GM12873 (cell line): ENCODE measurements at regions not wholly inside any gene's neighbourhood (a gene's known extent, or its start where the extent isn't known, plus 50 kb on each side); places are given as distances from the start of the nearest gene placed in this dataset.

Experiments used
- TF ChIP-seq, protein P1 (sequence below): IDR thresholded peaks from 2 replicates; pipeline ENCODE4 v1.5.1; 2012; ENCODE audit warnings: low read depth, mild to moderate bottlenecking, moderate library complexity, low read length, control low read depth; ENCODE audit not compliant: insufficient read depth; ENCODE audit errors: missing control alignments

- TF ChIP-seq, protein P1, sequence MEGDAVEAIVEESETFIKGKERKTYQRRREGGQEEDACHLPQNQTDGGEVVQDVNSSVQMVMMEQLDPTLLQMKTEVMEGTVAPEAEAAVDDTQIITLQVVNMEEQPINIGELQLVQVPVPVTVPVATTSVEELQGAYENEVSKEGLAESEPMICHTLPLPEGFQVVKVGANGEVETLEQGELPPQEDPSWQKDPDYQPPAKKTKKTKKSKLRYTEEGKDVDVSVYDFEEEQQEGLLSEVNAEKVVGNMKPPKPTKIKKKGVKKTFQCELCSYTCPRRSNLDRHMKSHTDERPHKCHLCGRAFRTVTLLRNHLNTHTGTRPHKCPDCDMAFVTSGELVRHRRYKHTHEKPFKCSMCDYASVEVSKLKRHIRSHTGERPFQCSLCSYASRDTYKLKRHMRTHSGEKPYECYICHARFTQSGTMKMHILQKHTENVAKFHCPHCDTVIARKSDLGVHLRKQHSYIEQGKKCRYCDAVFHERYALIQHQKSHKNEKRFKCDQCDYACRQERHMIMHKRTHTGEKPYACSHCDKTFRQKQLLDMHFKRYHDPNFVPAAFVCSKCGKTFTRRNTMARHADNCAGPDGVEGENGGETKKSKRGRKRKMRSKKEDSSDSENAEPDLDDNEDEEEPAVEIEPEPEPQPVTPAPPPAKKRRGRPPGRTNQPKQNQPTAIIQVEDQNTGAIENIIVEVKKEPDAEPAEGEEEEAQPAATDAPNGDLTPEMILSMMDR: no peak
Observed at GRCh38 chr18:78875778-78876650, 103.6 kb upstream of the SALL3 start.

DNA sequence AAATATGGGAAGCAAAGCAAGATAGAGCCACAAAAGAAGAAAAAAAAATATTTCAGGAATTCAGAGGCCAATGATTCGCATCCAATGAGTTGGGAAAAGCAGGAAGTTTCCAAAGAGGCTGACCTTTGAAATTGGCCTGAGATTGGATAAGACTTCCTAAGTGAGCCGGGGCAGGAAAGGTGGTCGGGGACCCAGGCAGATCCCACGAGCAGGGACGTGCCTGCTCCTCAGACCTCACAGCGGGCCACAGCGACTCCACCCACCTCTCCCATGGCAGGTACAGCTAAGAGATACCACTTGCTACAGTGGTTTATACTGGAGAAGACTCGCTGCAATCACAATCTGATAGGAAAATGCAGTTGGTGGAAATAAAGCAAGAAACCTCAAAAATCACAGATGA is 102.8 kb upstream of the SALL3 start:
- TF ChIP-seq, protein P1: no peak

- TF ChIP-seq, protein P1: no peak
Observed at GRCh38 chr18:78878335-78878734, 101.3 kb upstream of the SALL3 start.

GRCh38 chr18:78879072-78879883 is 100.3 kb upstream of the SALL3 start:
- TF ChIP-seq, protein P1: peak; percentile 55

DNA sequence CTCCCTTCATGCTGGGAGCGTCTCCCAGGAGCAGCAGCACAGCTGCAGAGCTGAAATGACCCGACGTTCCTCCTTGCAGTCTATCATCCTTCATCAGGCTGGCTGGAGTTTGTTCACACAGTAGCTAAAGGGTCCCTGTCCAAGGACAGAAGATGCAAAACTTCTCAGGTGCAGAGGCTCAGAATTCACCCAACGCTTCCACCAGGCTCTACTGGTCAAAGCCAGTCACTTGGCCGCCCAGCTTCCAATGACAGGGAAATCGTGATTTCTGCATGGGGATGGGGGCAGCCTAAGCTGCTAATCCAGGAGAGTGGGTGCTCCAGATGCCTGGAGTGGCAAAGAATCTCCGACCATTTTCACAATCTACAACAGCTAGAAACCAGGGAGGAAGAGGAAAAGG is 97.0 kb upstream of the SALL3 start:
- TF ChIP-seq, protein P1: no peak

DNA sequence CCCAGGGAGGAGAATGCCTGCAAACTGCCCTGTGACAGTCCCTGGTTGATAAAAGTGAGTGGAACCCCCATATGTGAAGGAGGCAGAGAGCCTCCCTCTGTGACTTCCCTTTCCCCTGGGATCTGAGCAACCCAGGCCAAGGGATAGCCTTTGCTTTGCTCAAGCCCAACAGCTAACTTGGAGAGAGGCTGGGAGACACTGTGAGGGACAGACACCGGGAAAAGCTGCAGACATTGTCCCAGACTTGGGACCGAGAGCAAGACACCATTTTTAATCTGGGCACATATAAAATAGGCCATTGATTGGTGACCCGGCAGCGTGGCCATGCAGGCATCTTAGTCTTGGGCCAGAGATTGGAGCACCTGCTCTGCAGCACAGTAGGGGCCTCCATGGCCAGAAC is 96.1 kb upstream of the SALL3 start:
- TF ChIP-seq, protein P1: no peak

DNA sequence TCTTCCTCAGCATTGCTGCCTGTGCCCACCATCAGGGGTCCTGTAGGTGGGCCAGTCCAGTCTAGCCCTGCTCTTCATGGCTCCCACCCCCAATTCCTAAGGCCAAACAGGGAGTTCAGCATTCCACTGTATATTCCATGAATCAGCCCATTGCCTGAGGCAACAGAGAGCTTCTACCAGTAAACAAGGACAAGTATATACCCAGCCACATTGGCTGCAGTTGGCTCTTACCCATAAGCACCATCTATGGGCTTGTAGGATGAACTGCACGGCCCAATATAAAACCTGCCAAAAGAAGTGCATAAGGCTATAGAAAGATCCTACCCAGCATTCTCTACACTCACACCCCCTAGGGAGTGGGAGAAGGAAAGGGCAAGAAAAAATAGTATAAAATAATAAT is 95.1 kb upstream of the SALL3 start:
- TF ChIP-seq, protein P1: peak; percentile 21
